ENCODE measurements at regions not wholly inside any gene's neighbourhood (a gene's known extent, or its start where the extent isn't known, plus 50 kb on each side); places are given as distances from the start of the nearest gene placed in this dataset.

DNA sequence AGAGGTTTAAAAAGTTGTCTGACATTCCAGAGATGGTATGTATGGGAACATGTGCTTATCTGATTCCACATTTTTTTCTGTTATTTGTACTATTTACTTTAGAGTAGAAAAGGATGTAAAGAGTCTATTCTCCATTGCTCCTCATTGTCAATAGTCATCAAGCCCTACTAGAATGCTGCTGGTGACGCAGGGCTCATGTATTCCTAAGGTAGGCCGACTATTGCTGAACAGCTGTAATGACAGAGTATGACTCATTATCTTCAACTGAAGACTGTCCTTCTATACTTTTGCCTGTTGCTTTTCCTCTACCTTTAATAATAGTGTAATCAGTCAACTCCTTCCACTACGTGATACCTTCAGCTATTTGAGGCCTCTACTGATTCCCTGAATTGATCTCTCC is 509.1 kb upstream of the NR3C2 start:
- Mint-ChIP-seq H3K4me3 (no peak overlapping the region), H3K36me3 (no peaks in the 10 kb centered on the region), H3K27ac (no peak overlapping the region), H3K9me3 (no peaks in the 10 kb centered on the region), H3K4me1 (peaks cover 6% of the 10 kb centered on the region), H3K27me3 (ENCODE audit: low read depth) (no peaks in the 10 kb centered on the region)
- no peak for DNase-seq (ENCODE audit: low spot score in 2 of 2, unreplicated experiment in 2 of 2)
- TF ChIP-seq, protein P1, sequence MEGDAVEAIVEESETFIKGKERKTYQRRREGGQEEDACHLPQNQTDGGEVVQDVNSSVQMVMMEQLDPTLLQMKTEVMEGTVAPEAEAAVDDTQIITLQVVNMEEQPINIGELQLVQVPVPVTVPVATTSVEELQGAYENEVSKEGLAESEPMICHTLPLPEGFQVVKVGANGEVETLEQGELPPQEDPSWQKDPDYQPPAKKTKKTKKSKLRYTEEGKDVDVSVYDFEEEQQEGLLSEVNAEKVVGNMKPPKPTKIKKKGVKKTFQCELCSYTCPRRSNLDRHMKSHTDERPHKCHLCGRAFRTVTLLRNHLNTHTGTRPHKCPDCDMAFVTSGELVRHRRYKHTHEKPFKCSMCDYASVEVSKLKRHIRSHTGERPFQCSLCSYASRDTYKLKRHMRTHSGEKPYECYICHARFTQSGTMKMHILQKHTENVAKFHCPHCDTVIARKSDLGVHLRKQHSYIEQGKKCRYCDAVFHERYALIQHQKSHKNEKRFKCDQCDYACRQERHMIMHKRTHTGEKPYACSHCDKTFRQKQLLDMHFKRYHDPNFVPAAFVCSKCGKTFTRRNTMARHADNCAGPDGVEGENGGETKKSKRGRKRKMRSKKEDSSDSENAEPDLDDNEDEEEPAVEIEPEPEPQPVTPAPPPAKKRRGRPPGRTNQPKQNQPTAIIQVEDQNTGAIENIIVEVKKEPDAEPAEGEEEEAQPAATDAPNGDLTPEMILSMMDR (IDR thresholded peaks at IDR 0.05; ENCODE audit: unreplicated experiment) = no peak

DNA sequence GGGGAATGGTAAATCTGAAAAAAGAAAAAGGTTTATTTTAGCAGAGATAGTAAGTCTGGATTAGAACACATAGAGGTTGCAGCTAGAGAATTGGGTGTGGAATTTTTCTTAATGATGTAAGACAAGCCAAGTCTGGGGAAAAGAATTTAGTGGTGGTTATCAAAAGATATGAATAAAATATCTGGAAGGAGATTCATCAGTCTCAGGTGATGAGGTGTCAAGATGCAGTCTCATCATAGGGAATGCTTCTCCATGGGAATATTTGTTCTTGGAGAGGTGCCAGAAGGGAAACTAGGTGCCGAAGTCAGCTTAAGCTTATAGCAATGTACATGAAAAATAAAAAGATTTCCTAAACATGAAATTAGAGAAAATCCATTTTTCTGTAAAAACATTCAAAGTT is 504.1 kb upstream of the NR3C2 start:
- no peaks in the 10 kb centered on the region for H3K27me3 Mint-ChIP-seq (ENCODE audit: low read depth)
- no peak overlapping the region for H3K27ac Mint-ChIP-seq
- DNase-seq (ENCODE audit: low spot score in 2 of 2, unreplicated experiment in 2 of 2) = no peak
- TF ChIP-seq, protein P1 (IDR thresholded peaks at IDR 0.05; ENCODE audit: unreplicated experiment) = no peak
- H3K36me3 Mint-ChIP-seq = no peaks in the 10 kb centered on the region
- no peaks in the 10 kb centered on the region for H3K9me3 Mint-ChIP-seq
- no peak overlapping the region for H3K4me3 Mint-ChIP-seq
- H3K4me1 Mint-ChIP-seq = peaks cover 6% of the 10 kb centered on the region

DNA sequence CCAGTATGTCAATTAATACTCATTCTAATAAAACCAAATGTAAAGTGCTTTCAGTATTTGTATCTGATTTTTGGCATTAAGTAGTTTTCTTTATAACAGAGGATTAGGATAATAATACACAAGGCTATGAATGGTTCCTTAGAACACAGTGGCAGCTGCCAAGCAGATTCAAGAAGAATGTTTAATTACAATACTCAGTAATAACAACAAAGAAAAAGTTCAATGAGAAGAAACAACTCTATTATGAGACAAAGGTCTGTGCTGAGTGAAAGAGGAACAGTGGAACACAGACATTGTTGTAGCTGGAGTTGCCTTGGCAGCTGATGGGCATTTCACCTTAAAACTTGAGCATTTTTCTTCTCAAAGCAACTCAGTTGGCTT is 502.6 kb upstream of the NR3C2 start:
- Mint-ChIP-seq H3K27ac (no peak overlapping the region), H3K4me3 (no peak overlapping the region), H3K27me3 (ENCODE audit: low read depth) (no peaks in the 10 kb centered on the region), H3K9me3 (no peaks in the 10 kb centered on the region), H3K4me1 (peaks cover 3% of the 10 kb centered on the region), H3K36me3 (no peaks in the 10 kb centered on the region)
- TF ChIP-seq, protein P1 (IDR thresholded peaks at IDR 0.05; ENCODE audit: unreplicated experiment) = no peak
- no peak for DNase-seq (ENCODE audit: low spot score in 2 of 2, unreplicated experiment in 2 of 2)

DNA sequence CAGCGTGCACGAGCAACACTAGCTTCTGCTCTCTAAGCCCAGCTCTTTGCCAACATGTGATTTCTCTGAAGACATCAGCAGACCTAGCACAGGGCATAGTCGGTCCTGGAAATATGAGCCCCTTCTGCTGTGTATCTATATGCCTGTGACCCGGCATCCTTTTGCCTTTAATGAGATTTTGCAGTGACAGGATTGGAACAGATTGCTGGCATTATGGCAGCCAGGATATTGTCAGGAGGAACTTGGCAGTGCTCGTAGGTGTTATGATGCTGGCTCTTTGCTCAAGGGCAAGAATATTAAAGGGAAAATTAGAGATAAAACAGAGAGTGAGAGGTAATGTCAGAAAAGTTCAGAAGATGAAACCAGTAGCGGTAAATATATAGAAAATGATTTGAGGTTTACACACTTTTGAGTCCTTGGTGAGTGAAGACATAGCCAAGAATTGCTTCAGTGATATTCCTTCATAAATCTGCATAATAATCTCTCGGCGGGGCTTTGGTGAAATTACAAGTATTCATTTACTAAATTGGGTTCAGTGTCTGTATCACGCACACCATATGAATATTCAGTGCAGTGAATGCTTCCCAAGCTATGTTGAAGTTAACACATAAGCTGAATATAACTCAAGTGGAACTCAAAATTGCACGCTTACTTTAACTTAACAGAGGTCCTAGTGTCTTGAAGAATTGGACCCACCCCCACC is 502.1 kb upstream of the NR3C2 start:
- TF ChIP-seq, protein P1 (IDR thresholded peaks at IDR 0.05; ENCODE audit: unreplicated experiment) = no peak
- H3K27me3 Mint-ChIP-seq (ENCODE audit: low read depth) = peaks cover 3% of the 10 kb centered on the region
- H3K36me3 Mint-ChIP-seq = no peaks in the 10 kb centered on the region
- H3K4me1 Mint-ChIP-seq = peaks cover 3% of the 10 kb centered on the region
- no peak for DNase-seq (ENCODE audit: low spot score in 2 of 2, unreplicated experiment in 2 of 2)
- H3K4me3 Mint-ChIP-seq = no peak overlapping the region
- H3K9me3 Mint-ChIP-seq = no peaks in the 10 kb centered on the region
- no peak overlapping the region for H3K27ac Mint-ChIP-seq

DNA sequence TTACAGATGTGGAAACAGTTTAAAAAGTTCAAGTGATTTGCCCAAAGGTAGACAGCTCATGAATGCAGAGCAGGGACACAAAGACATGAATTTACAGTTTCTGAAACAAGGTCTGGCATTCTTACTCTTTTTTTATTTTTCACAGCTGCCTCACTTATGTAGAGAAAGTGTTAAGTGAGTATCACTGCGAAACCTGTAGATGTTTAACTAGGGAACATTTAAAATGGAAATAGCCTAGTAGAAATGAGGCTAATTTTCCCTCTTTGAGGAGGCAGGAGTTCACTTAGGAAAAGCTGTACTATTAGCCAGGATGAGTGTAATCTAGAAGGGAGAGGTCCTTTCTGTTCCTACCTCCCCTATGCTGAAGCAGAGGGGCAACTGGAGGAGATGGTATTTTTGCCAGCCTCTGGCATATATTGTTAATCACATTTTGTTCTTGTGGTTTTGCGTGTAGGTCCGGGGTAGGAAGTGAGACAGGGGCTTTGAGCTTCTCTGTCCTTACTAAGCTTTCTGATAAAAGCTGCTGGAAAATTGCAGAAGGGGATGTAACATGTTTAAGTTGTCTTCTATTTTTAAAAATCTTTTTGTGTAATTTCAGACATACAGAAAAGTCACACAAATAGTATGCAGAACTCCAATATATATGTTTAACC is 492.8 kb upstream of the NR3C2 start:
- TF ChIP-seq, protein P1 (IDR thresholded peaks at IDR 0.05; ENCODE audit: unreplicated experiment) = no peak
- H3K27me3 Mint-ChIP-seq (ENCODE audit: low read depth) = peaks cover 16% of the 10 kb centered on the region
- H3K4me3 Mint-ChIP-seq = no peak overlapping the region
- H3K9me3 Mint-ChIP-seq = peaks cover 35% of the 10 kb centered on the region
- no peaks in the 10 kb centered on the region for H3K4me1 Mint-ChIP-seq
- H3K36me3 Mint-ChIP-seq = peaks cover 1% of the 10 kb centered on the region
- DNase-seq (ENCODE audit: low spot score in 2 of 2, unreplicated experiment in 2 of 2) = no peak
- H3K27ac Mint-ChIP-seq = no peak overlapping the region

All from mesothelial cell of epicardium (in vitro differentiated cells).